Left lung (tissue), 4 donors: ENCODE measurements at regions not wholly inside any gene's neighbourhood (a gene's known extent, or its start where the extent isn't known, plus 50 kb on each side); places are given as distances from the start of the nearest gene placed in this dataset.

Experiments
- ATAC-seq: fragments of 200-7000 bp; cut with Tn5 transposase; one replicate; pipeline ENCODE4 v1.9.1; 2020; ENCODE audit warnings: moderate library complexity
- DNase-seq, 4 donors: peaks; one replicate each; pipeline ENCODE4 v3.0.0-alpha.2; 2013 to 2020
- H3K27ac ChIP-seq, 2 donors: fragments of 200-600 bp; sonication (generic) in 1 of 2; one replicate each; pipeline versions ENCODE4 v1.5.0 to v1.8.0; 2020 to 2021
- H3K27me3 ChIP-seq, 2 donors: fragments of 200-600 bp; sonication (generic) in 1 of 2; one replicate each; pipeline versions ENCODE4 v1.5.0 to v1.8.0; 2020 to 2021
- H3K36me3 ChIP-seq, 2 donors: fragments of 200-600 bp; sonication (generic) in 1 of 2; one replicate each; pipeline versions ENCODE4 v1.5.0 to v1.8.0; 2020 to 2021
- H3K4me1 ChIP-seq, 2 donors: fragments of 200-600 bp; one replicate each; pipeline ENCODE4 v1.8.0; 2021
- H3K4me3 ChIP-seq, 2 donors: fragments of 200-600 bp; sonication (generic) in 1 of 2; one replicate each; pipeline versions ENCODE4 v1.5.0 to v1.8.0; 2020 to 2021; ENCODE audit warnings: mild to moderate bottlenecking in 1 of 2
- H3K9me3 ChIP-seq, 2 donors: fragments of 200-600 bp; sonication (generic) in 1 of 2; one replicate each; pipeline versions ENCODE4 v1.5.0 to v1.8.0; 2020 to 2021
- CTCF ChIP-seq, 2 donors: fragments of 200-600 bp; sonication (generic) in 1 of 2; IDR thresholded peaks; one replicate each; pipeline versions ENCODE4 v1.5.0 to v1.8.0; 2021; ENCODE audit warnings: antibody characterized with exemption in 2 of 2
- intact Hi-C, 2 donors: fragments of 100-400 bp; cut with DNase I; formaldehyde crosslinking; loops; one replicate each; pipeline versions ENCODE4 v1.11.2 to v1.14.2; 2022
- donor health status: DM: no; HTN: yes; CAD: no.
- donor health status: DM: no; HTN: no; CAD: no.

- H3K36me3 ChIP-seq, result no peaks in the 10 kb centered on the region
- H3K4me3 ChIP-seq, result no peak overlapping the region
- TF ChIP-seq CTCF (IDR thresholded peaks at IDR 0.05), result no peak
- H3K9me3 ChIP-seq, result peaks cover 0 to 4% of the 10 kb centered on the region in 2 donors
- intact Hi-C loops, result no loop called here
- H3K4me1 ChIP-seq, result no peaks in the 10 kb centered on the region
- DNase-seq (no peak), ATAC-seq (no peak)
- H3K27me3 ChIP-seq, result no peaks in the 10 kb centered on the region
- no peak overlapping the region for H3K27ac ChIP-seq
These were observed 195.7 kb upstream of the SETMAR start for GRCh38 chr3:4107430-4107829.

GRCh38 chr3:4113811-4114522, 189.2 kb upstream of the SETMAR start:
- no peaks in the 10 kb centered on the region for H3K9me3 ChIP-seq
- no peak for ATAC-seq

GRCh38 chr3:4119119-4119518, 184.1 kb upstream of the SETMAR start:
- TF ChIP-seq CTCF (IDR thresholded peaks at IDR 0.05), result no peak
- DNase-seq, result no peak
- no peaks in the 10 kb centered on the region for H3K36me3 ChIP-seq
- ATAC-seq, result no peak
- H3K27me3 ChIP-seq, result no peaks in the 10 kb centered on the region
- no peaks in the 10 kb centered on the region for H3K9me3 ChIP-seq
- H3K4me1 ChIP-seq, result no peaks in the 10 kb centered on the region
- H3K27ac ChIP-seq, result no peak overlapping the region
- intact Hi-C loops, result no loop called here
- no peak overlapping the region for H3K4me3 ChIP-seq

More at GRCh38 chr3:4113811-4114522, 189.2 kb upstream of the SETMAR start:
- Histone ChIP-seq H3K27me3 (no peaks in the 10 kb centered on the region), H3K4me3 (no peak overlapping the region), H3K27ac (no peak overlapping the region), H3K36me3 (no peaks in the 10 kb centered on the region), H3K4me1 (no peaks in the 10 kb centered on the region)
- DNase-seq, result no peak
- TF ChIP-seq CTCF (IDR thresholded peaks at IDR 0.05), result no peak
- intact Hi-C loops, result no loop called here

- Histone ChIP-seq H3K4me3 (no peak overlapping the region), H3K4me1 (no peaks in the 10 kb centered on the region), H3K36me3 (no peaks in the 10 kb centered on the region), H3K9me3 (peaks cover 0 to 16% of the 10 kb centered on the region in 2 donors), H3K27ac (no peak overlapping the region), H3K27me3 (no peaks in the 10 kb centered on the region)
- no peak for TF ChIP-seq CTCF (IDR thresholded peaks at IDR 0.05)
- ATAC-seq (no peak), DNase-seq (no peak)
- intact Hi-C loops, result no loop called here
These were observed 177.6 kb upstream of the SETMAR start for GRCh38 chr3:4125576-4125975.

- Histone ChIP-seq H3K27me3 (no peaks in the 10 kb centered on the region), H3K36me3 (no peaks in the 10 kb centered on the region), H3K4me3 (no peak overlapping the region), H3K27ac (no peak overlapping the region), H3K4me1 (no peaks in the 10 kb centered on the region), H3K9me3 (peaks cover 0 to 2% of the 10 kb centered on the region in 2 donors)
- DNase-seq (no peak), ATAC-seq (no peak)
- intact Hi-C loops, result no loop called here
- TF ChIP-seq CTCF (IDR thresholded peaks at IDR 0.05), result no peak
These were observed 164.9 kb upstream of the SETMAR start for GRCh38 chr3:4138150-4138785.
